22Rv1 (cell line): ENCODE measurements at regions not wholly inside any gene's neighbourhood (a gene's known extent, or its start where the extent isn't known, plus 50 kb on each side); places are given as distances from the start of the nearest gene placed in this dataset.
"Not testable (repeated sequence)": the region's sequence is repeated elsewhere in the genome, so short reads cannot be mapped to it uniquely, and the experiment has no call there.

Source experiments
- ZFX ChIP-seq: fragments of 450-650 bp; IDR thresholded peaks from 2 replicates; pipeline ENCODE4 v1.6.1; 2017; ENCODE audit warnings: antibody characterized with exemption, borderline replicate concordance
- TF ChIP-seq, protein P1 (sequence below): fragments of 450-650 bp; IDR thresholded peaks from 2 replicates; pipeline ENCODE4 v1.5.1; 2017; ENCODE audit warnings: mild to moderate bottlenecking

- TF ChIP-seq, protein P1, sequence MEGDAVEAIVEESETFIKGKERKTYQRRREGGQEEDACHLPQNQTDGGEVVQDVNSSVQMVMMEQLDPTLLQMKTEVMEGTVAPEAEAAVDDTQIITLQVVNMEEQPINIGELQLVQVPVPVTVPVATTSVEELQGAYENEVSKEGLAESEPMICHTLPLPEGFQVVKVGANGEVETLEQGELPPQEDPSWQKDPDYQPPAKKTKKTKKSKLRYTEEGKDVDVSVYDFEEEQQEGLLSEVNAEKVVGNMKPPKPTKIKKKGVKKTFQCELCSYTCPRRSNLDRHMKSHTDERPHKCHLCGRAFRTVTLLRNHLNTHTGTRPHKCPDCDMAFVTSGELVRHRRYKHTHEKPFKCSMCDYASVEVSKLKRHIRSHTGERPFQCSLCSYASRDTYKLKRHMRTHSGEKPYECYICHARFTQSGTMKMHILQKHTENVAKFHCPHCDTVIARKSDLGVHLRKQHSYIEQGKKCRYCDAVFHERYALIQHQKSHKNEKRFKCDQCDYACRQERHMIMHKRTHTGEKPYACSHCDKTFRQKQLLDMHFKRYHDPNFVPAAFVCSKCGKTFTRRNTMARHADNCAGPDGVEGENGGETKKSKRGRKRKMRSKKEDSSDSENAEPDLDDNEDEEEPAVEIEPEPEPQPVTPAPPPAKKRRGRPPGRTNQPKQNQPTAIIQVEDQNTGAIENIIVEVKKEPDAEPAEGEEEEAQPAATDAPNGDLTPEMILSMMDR, result not testable (repeated sequence)
- TF ChIP-seq ZFX, result not testable (repeated sequence)
Observed at GRCh38 chr4:22599929-22600432, 84.1 kb upstream of the ADGRA3 start.
